ENCODE measurements at regions not wholly inside any gene's neighbourhood (a gene's known extent, or its start where the extent isn't known, plus 50 kb on each side); places are given as distances from the start of the nearest gene placed in this dataset.
"Not testable (repeated sequence)": the region's sequence is repeated elsewhere in the genome, so short reads cannot be mapped to it uniquely, and the experiment has no call there.

DNA sequence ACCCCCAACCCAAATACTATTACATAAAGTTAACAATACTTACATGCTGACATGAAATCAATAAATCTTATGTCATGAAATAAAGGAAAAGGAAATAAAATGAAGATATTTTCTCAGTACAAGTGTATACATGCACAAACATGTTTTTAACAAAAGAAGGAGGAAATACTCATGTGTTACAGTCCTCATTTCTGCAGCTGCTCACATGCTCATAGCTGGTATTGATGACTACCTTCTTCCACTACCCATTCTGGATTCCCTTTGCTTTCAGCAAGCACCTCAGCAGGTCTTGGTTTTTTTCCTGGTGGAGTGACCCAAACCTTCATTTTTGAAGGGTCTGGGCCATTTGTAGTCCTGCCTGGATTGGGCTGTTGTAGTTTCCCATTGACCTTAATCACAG, 278.5 kb downstream of the SPRY2 start:
- not testable (repeated sequence) for TF ChIP-seq NFYA (IDR thresholded peaks at IDR 0.05; ENCODE audit: borderline replicate concordance, low read depth, low read length); YY1 (IDR thresholded peaks at IDR 0.05; ENCODE audit: low read depth, low read length); NRF1 (conservative IDR thresholded peaks at IDR 0.05; ENCODE audit: low read depth, low read length); POLR2AphosphoS5 (IDR thresholded peaks at IDR 0.05; ENCODE audit: low read length)
- TF ChIP-seq, protein P1, sequence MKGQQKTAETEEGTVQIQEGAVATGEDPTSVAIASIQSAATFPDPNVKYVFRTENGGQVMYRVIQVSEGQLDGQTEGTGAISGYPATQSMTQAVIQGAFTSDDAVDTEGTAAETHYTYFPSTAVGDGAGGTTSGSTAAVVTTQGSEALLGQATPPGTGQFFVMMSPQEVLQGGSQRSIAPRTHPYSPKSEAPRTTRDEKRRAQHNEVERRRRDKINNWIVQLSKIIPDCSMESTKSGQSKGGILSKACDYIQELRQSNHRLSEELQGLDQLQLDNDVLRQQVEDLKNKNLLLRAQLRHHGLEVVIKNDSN (IDR thresholded peaks at IDR 0.05; ENCODE audit: borderline replicate concordance, extremely low read length, insufficient read depth, low read depth, low read length) = not testable (repeated sequence)
- TF ChIP-seq, protein P2, sequence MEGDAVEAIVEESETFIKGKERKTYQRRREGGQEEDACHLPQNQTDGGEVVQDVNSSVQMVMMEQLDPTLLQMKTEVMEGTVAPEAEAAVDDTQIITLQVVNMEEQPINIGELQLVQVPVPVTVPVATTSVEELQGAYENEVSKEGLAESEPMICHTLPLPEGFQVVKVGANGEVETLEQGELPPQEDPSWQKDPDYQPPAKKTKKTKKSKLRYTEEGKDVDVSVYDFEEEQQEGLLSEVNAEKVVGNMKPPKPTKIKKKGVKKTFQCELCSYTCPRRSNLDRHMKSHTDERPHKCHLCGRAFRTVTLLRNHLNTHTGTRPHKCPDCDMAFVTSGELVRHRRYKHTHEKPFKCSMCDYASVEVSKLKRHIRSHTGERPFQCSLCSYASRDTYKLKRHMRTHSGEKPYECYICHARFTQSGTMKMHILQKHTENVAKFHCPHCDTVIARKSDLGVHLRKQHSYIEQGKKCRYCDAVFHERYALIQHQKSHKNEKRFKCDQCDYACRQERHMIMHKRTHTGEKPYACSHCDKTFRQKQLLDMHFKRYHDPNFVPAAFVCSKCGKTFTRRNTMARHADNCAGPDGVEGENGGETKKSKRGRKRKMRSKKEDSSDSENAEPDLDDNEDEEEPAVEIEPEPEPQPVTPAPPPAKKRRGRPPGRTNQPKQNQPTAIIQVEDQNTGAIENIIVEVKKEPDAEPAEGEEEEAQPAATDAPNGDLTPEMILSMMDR (IDR thresholded peaks at IDR 0.05 in 2 of 3, conservative IDR thresholded peaks at IDR 0.05 in 1 of 3; ENCODE audit: control insufficient read depth in 2 of 3, extremely low read depth in 1 of 3, insufficient read depth in 1 of 3, low read depth in 3 of 3, low read length in 3 of 3) = not testable (repeated sequence)

Data from GM12878 (cell line).